Bronchial epithelial cell (primary cell): ENCODE measurements at regions not wholly inside any gene's neighbourhood (a gene's known extent, or its start where the extent isn't known, plus 50 kb on each side); places are given as distances from the start of the nearest gene placed in this dataset.

Experiments
- DNase-seq: peaks from one replicate; pipeline ENCODE4 v3.0.0-alpha.2; 2010; ENCODE audit warnings: low read depth
- FAIRE-seq: peaks from 2 replicates; lab custom pipeline; 2011; peaks lifted over from hg19 to GRCh38; lab: Jason Lieb, UNC
- H3K27me3 ChIP-seq: 2 replicates; pipeline ENCODE4 v1.5.1; 2011; ENCODE audit warnings: low read length; ENCODE audit not compliant: control insufficient read depth, insufficient read depth
- H3K36me3 ChIP-seq: 2 replicates; pipeline ENCODE4 v1.5.1; 2011; ENCODE audit warnings: low read length; ENCODE audit not compliant: control insufficient read depth, insufficient read depth
- H3K4me3 ChIP-seq: 2 replicates; pipeline ENCODE4 v1.5.1; 2011; ENCODE audit warnings: mild to moderate bottlenecking, low read depth, low read length, control low read depth
- CTCF ChIP-seq: IDR thresholded peaks from 2 replicates; pipeline ENCODE4 v1.5.1; 2011; ENCODE audit warnings: mild to moderate bottlenecking, moderate library complexity, low read length, control low read depth, inconsistent platforms; ENCODE audit not compliant: insufficient read depth, severe bottlenecking

GRCh38 chr5:175790796-175791195 is 80.6 kb upstream of the CPLX2 start:
- no peaks in the 10 kb centered on the region for H3K36me3 ChIP-seq
- H3K27me3 ChIP-seq, result no peaks in the 10 kb centered on the region
- no peak for TF ChIP-seq CTCF
- H3K4me3 ChIP-seq, result no peak overlapping the region
- no peak for FAIRE-seq
- no peak for DNase-seq

- DNase-seq, result no peak
- Histone ChIP-seq H3K27me3 (peaks cover 3% of the 10 kb centered on the region), H3K36me3 (no peaks in the 10 kb centered on the region), H3K4me3 (no peak overlapping the region)
- no peak for FAIRE-seq
- TF ChIP-seq CTCF, result no peak
Measured at GRCh38 chr5:175795959-175796358, 75.4 kb upstream of the CPLX2 start.

- FAIRE-seq (no peak), DNase-seq (peak; percentile 40)
- no peak for TF ChIP-seq CTCF
- Histone ChIP-seq H3K36me3 (no peaks in the 10 kb centered on the region), H3K27me3 (peaks cover 3% of the 10 kb centered on the region), H3K4me3 (no peak overlapping the region)
Measured at GRCh38 chr5:175796536-175797499, 74.6 kb upstream of the CPLX2 start.

- FAIRE-seq (no peak), DNase-seq (no peak)
- TF ChIP-seq CTCF, result no peak
- no peak overlapping the region for H3K4me3 ChIP-seq
- no peaks in the 10 kb centered on the region for H3K36me3 ChIP-seq
- H3K27me3 ChIP-seq, result peaks cover 3% of the 10 kb centered on the region
Measured at GRCh38 chr5:175797521-175798038, 73.8 kb upstream of the CPLX2 start.

GRCh38 chr5:175798626-175799025 is 72.8 kb upstream of the CPLX2 start:
- no peak overlapping the region for H3K4me3 ChIP-seq
- DNase-seq (no peak), FAIRE-seq (no peak)
- peaks cover 3% of the 10 kb centered on the region for H3K27me3 ChIP-seq
- no peaks in the 10 kb centered on the region for H3K36me3 ChIP-seq
- TF ChIP-seq CTCF, result no peak
